ENCODE measurements at regions not wholly inside any gene's neighbourhood (a gene's known extent, or its start where the extent isn't known, plus 50 kb on each side); places are given as distances from the start of the nearest gene placed in this dataset.
A peak's percentile ranks its signal among the peaks of the same experiment; 100 is the strongest.

DNA sequence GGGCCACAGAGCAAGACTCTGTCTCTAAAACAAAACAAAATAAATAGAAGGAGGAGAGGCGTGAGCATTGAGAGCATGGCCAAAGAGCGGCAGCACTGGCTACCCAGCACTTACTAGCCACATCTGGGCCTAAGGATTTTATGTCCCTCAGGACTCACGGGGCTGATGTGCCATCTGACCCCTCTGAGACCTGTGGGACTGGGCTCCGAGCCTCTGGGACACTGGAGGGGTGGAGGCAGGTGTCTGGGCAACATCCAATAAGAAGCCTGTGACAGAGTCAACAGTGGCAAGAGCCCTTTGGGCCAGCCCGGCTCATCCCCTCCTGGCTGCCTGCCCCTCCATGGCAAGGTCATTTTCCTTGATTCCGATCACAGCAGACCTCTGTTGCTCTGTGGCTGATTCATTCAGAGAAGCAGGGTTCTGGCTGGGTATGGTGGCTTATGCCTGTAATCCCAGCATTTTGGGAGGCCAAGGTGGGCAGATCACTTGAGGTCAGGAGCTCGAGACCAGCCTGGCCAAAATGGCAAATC, 60.7 kb downstream of the RRM2 start:
- DNase-seq: no peak

DNA sequence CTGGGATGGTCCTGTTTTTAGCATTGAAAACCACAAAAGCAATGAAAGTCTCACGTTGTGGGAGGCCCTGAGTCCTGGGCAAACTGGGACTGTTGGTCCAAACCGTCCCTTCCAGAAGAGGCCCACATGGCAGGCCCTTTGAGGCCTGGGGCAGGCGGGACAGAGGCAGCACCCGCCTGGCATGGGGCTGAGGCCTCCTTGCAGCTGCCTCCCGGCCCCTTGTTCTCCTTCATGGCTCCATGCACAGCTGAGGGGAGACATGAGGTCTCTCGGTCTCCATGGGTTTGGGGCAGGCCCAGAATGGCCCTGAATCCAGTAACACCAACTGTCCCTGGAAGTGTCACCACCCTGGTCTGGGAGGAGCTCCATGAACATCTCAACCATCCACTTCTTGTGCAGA, 61.9 kb downstream of the RRM2 start:
- DNase-seq: no peak

DNA sequence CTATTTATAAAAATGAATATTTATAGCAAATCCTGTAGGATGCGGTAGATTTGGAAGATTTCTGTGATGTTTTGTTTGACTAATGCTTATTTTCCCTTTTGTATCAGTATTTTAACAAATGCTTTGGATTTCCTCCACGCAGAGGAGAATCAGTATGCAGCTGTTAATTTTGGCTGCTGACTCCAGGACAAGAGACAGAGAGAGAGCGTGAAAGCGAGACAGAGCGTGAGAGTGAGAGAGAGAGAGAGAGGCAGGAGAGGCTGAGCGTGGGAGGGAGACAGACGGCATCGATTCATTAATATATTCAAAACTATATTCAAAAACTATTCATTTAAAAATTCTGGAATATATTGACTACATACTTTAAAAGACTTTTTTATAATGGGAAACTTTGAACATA, 62.5 kb downstream of the RRM2 start:
- DNase-seq: no peak

DNA sequence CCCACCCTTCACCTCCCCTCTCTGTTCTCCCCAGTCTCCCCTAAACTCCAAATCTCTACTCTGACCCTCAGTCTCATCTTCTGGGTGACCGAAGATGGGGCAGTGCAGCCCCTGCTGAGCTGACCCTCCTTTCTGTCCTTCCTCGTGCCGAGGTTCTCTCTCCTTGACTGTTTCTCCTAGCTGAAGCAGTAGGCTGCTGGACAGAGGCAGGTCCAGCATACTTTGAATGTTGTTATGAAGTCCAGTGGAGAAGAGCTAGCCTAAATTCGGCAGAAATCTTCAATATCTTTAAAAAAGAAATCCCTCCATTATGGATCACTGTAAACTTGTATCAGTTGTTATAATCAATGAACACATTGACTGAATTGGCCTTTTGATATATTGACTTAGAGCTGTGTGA, 63.2 kb downstream of the RRM2 start:
- DNase-seq: no peak

DNA sequence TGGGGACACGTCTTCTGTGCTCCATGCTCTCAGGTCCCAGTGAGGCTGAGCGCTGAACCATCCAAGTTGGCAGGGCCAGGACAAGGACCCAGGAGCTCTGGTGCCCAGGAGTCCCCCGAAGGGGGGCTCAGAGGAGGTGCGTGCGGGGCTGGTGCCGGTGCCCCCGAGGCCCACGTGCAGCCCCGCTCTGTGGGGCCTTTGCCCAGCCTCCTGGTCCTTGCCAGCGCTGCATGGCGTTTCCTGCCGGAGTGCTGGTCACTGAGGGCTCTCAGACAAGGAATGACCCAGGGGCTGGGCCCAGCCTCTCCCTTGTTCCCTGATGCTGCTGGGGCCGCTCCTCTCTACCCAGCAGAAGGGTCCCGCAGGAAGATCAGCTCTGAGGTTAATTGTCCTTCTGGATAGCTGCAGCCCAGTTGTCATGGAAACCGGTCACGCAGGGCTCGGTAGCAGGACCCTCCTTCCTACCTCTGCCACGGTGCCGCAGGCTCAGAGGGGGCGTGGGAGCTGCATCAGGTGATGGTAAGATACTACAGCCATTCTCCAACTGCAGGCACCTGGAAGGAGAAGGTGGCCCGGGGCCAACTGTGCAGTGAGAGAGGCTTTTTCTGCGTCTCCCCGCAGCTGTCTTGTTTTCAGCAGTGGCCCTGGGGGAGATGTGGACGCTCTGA, 64.5 kb downstream of the RRM2 start:
- DNase-seq: no peak

DNA sequence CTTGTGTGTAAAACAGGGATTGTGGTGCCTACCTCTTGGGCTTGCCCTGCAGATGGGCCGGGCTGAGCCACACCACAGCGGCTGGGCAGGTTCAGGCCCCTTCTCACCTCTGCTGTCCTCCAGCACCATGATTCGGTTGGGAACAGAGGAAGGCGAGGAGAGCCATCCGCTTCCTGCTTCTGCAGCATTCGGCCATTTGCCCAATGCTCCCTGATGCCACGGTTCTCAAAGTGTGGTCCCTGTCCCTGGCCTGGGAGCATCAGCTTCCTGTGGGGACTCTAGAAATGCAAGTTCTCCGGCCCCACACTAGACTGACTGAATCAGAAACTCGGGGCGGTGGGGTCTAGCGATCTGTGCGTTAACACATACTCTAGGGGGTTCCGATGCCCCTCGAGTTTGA, 65.1 kb downstream of the RRM2 start:
- DNase-seq: no peak

DNA sequence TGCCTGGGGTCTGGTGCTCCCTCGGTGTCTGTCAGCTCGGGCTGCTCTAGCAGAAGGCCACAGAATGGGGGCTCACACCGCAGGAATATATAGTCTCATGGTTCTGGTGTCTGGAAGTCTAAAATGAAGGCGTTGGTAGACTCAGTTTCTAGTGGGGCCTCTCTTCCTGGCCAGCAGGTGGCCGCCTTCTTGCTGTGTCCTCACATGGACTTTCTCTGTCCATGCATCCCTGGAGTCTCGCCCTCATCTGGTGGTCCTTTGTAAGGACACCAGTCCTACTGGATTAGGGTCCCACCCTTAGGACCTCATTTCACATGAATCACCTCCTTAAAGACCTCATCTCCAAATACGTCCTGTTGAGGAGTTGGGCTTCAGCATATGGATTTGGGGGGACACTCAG, 65.7 kb downstream of the RRM2 start:
- DNase-seq: no peak

DNA sequence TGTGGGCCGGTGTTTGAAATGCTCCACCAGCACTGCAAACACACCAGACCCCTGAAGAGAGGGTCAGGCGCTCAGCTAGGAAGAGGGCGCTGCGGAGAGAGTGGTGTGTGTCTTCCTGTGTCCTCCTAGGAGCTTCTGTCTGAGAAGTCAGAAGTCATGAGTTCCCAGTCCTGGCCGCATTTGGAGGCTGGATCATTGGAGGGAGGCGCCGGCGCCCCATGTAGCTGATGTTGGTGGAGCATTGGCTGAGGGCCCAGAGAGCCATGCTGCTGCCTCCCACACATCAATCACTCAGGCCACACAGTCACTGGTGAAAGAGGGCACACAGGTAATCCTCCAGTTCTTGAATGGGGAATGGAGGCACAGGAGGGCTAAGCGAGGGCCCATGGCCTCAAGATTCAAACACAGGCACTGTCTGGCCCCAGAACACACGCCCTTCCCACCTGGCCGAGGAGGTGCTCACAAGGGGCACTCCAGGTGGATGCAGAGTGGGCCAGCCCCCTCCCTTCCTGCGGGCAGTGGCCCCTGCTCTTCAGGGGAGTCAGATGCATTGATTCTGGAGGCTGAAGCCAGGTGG, 66.3 kb downstream of the RRM2 start:
- no peak for DNase-seq

DNA sequence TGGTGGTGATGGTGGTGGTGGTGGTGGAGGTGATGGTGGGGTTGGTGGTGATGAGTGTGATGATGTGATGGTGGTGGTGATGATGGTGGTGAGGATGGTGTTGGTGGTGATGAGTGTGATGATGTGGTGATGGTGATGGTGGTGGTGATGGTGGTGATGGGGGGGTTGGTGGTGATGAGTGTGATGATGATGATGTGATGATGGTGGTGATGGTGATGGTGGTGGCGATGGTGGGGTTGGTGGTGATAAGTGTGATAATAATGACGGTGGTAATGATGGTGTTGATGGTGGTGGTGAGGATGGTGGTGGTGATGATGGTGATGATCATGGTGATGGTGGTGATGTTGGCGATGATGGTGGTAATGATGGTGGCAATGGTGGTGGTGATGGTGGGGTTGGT, 67.7 kb downstream of the RRM2 start:
- no peak for DNase-seq

DNA sequence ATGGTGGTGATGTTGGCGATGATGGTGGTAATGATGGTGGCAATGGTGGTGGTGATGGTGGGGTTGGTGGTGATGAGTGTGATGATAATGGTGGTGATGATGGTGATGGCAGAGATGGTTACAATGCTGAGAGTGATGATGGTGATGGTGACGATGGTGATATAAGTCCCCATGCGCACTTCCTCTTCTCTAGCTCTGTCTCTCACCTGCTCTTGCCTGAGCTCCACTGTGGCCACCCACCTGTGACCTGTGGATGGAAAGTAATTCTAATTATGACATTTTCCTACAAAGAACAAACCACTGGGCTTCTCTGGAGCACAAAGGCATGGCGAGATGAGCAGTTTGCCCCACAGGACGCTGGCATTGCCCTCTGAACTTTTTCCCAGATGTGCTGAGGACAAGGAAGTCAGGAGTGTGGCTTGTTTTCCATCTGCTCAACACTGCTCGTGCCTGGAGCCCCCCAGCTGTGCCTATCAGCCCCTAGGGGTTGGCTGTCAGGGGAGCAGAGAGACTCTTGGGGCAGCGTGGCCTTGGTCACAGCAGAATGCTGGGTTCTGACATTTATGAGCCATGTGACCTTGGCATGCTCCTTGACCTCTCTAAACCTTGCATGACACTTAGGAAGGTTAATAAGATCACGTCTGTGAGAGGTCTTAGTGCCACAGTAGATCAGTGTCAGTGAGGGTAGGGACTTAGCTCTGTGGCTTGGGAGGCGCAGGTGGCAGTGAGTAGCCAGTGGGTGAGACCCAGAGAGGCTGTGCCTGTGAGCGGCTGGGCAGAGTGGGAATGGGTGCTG, 68.4 kb downstream of the RRM2 start:
- no peak for DNase-seq

DNA sequence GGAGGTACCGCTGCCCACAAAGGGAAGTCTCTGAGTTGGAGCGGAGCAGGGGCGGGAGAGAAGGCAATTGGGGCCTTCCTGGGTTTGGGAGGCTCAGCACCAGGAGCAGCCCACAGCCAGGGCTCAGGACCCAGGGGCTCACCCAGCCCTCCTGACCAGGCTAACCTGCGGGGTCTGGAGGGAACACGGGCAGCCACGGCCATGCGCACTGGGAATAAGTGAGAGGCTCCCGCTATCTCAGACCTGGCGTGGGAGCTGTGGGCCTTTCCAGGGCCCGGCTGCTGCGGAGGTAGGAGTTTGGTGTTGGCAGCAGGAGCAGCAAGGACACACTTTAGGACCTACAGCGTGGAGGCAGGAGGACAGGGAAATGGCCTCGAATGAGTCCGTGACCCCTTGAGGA, 69.0 kb downstream of the RRM2 start:
- no peak for DNase-seq

DNA sequence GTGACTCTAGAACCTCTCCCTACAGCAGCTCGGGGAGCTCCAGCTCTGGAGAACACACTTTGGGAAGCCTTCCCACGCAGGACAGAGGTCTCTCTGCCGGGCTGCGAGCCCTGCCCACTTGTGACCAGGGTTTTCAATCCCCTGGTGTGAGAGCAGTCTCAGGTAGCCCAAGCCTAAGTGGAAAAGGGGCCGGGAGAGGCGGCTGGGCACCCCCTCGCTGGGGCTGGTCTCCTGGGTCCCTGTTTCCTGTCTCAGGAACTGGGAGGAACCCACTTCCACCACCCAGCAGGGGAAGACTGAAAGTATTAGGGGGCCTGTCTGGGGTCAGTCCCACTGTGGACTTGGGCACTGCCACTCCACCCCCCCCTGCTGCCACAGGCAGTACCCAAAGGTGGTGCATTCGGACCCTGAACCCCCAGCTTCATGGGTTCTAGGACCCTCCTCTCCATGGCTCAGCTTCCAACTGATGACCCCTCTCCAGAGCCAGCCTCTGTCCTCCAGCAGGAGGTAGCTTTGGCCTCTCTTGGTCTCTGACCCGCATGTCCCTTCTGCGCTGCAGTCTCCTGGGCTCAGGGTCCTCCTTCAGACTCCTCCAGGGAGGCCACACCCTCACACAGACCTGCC, 70.0 kb downstream of the RRM2 start:
- DNase-seq: no peak

DNA sequence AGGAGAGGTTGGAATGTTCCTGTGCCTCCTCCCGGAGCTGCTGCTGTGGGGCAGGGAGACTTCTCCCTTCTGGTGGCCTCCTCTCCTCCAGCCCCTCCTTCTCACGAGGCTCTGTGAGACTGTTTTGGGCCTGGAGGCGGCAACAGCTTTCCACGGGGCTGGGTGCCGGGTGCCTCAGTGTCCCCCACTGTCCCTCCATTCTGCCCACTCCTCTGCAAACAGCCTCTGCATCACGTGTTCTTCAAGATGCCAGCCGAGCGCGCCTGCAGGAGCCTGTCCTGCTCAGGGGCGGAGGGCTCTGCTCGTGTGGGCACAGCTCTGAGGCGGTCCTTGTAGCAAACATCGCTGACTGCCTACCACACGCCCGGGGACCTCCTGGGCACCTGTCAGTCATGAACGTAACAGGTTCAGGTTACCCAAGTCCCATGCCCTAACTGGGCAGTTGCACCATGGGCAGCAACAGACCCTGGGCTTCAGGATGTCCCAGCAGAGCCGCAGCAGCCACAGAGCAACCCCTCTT, 70.8 kb downstream of the RRM2 start:
- no peak for DNase-seq

DNA sequence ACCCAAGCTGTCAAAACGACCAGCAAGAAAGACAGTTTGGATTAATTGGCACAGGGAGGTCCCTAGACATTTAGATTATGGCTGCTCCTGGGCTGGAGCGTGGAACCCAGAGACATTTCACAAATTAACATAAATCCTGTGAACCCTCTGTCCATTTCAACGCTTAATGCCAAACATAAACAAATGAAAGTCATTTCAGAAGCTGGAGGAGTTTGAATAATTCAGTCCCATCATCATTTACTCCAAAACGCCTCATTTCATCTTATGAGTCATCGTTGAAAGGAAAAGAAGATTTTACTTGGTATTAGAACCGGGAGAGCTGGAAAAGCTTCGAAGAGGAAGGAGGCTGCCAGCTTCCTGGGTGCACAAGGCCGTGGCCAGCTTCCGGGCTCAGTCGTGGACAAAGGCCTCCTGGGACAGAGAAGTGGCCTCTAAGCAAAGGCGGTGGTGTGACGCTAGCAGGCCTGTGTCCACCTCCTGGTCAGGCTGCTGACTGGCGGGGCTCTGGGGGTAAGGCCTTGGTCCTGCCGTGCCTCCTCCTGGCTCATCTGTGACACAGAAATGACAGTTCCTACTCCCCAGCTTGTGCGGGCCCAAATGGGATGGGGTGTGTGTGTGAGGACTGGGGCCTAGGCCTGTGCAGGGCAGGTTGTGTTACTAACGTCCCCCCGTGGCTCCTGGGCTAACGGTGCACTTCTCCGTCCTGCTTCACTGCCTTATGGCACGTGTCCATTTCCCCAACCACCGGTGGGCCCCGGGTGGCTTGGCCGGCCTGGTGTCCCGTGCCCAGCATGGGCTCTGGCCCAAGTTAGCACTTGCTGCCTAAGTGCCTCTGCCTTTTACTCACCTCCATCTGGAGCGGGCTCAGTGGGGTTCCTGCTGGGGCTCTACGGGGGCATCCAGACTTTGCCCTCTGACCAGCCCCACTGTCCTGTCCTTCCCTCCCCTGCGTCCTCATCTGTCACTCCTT, 71.6 kb downstream of the RRM2 start:
- DNase-seq: no peak

DNA sequence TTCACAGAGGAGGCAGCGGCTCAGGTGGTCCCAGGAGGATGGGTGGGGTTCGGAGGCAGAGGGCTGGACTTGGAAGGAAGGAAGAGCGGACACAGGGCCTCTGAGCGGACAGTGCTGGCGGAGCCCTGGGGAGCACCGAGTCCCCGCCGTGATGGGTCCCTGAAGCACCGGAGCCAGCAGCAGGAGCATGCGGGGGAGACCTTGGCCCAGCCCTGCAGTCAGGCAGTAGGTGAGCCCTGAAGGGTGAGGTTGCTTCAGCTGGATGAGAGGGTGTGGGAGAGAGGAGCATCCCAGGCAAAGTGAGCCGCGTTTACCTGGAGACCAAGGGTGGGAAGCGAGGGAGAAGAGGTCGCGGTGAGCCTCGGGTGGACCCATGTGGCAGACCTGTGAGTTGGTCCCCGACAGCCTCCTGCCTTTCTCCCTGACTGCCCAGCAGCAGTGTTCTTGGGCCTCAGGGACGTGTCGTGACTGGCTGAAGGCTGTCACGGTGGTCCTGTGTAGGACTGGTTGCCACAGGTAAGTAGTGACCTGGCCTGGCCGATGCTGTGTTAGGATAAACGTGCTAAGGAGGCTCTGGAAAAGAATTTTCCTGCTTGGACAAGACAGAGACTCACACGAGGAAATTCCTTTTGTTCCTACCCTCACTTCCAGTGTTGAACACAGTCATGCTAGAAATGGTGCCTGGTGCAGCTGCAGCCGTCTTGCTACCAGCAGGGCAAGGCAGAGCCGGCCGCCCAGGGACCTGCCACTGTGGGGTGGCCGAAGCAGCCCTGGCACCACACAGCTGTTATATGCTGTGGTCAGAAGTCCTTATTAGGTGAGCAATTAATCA, 73.0 kb downstream of the RRM2 start:
- no peak for DNase-seq

DNA sequence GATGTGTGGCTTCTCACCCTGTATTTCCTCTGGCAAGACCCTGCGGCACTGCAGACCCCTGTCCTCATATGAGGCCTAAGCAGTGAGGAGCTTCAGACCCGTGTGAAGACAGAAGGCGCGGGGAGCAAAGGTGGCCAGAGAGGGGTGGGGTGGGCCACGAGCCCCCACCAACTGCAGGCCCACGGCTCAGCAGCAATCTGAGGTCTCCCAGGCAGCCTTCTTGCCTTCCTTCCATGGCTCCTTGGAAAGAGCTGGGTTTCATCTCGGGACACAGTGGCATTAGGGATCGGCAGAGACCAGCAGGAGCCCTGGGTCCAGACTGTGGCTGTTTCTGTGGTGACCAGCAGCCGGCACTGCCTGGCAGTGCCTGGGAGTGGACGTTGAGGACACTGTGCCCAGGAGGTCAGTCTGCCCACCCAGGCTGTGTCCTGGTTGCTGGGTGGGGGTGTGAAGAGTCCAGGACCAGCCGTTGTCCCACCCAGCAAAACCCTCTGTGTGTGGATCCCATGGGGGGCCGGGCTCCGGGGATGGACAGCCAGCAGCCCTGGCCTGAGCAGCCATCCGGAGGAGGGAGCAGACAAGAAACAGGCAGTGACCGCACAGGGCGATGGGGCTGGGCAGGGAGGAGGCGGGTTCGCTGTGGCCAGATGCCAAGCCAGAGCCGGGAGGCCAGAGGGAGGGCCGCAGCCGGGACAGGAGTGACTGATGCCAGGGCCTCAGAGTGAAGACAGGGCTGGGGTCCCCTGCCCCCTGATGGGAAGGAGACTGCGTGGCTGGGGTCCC, 73.8 kb downstream of the RRM2 start:
- no peak for DNase-seq

DNA sequence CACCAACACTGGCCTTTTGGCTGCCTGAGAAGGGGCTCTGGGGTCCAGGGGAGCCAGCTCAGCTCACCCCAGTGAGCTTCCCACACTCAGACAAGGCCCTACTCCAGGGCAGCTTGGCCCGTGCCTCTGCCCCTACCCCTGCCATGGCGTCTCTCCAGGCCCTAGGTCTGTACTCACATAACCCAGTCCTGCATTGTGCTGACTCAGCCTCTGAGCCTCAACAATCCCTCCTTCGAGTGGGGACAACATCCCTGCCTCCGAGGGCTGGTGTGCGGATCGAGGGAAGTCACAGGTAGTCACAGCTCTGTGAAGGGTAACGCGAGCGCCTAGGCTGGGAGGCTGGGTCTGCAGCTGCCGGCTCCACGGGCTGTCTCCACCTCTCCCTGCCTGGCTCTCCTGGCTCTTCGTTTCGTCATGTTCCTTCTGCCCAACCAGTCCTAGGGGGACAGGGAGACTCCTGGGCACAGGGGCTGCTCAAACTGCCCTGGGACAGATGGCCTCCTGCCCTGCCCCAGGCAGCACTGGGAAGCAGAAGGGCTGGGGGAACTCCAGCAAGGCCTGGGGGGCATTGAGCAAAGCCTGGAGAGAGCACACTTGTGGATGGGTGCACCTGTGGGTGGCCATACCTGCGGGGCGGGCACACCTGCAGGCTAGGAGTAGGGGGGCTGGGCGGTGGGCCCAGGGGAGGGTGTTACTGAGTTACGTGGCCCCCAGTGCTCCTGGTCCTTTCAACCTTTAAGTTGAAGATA, 74.6 kb downstream of the RRM2 start:
- no peak for DNase-seq

DNA sequence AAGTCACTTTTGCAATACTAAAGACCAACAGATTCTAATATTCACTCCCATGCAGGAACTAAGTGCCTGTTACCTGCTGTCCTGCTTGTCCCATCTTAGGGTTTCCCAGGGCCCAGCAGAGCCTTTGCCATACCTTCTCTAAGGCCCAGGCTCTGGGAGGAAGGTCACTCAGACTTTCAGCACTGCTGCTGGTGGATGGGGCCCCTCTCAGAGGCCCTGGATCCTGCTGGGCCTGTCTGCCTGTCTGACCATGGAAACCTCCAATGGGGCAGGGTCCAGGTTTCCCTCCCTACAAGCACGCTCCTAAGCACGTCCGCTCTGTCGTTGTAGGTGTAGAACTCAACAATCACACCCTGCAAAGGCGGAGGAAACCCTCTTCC, 75.1 kb downstream of the RRM2 start:
- DNase-seq: no peak

DNA sequence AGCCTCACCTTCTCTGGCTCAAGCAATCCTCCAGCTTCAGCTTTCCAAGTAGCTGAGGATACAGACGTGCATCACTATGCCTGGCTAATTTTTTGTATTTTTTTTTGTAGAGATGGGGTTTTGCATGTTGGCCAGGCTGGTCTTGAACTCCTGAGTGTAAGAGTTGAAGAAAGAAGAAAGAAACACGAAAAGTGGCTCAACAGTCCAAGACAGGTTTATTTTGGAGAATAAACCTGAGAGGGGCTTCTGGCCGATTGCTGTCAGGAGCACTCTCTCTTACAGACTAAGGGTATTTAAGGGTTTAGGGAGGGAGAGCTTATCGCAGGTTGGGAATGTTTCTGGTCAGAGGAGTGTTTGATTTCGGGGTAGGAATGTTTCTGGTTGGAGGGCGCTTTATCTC, 75.9 kb downstream of the RRM2 start:
- peak; percentile 43 for DNase-seq

DNA sequence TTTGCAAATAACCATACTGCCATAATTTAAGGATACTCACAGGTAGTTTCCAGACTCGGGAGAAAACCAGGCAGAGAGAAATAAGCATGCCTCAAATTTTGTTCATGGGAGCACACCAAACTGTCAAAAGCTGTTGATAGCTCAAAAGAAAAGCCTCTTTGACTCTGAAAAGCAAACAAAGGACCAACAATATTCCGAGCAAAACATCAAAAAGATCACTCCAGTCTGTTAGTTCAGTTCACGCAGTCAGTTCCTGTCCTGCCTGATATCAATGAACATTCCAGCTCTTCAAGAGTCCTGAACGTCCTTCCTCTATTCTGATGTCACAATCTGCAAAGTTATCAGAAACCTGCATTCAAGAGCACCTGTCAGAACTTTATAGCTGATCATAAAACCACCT, 78.7 kb downstream of the RRM2 start:
- no peak for DNase-seq
